GM18867 (cell line): ENCODE measurements at regions not wholly inside any gene's neighbourhood (a gene's known extent, or its start where the extent isn't known, plus 50 kb on each side); places are given as distances from the start of the nearest gene placed in this dataset.
"Not testable (repeated sequence)": the region's sequence is repeated elsewhere in the genome, so short reads cannot be mapped to it uniquely, and the experiment has no call there.

Experiments used
- ATAC-seq: cut with Tn5 transposase; IDR thresholded peaks from one replicate; pipeline ENCODE4 v1.9.1; 2021; ENCODE audit warnings: mild to moderate bottlenecking, moderate library complexity; ENCODE audit not compliant: unreplicated experiment

DNA sequence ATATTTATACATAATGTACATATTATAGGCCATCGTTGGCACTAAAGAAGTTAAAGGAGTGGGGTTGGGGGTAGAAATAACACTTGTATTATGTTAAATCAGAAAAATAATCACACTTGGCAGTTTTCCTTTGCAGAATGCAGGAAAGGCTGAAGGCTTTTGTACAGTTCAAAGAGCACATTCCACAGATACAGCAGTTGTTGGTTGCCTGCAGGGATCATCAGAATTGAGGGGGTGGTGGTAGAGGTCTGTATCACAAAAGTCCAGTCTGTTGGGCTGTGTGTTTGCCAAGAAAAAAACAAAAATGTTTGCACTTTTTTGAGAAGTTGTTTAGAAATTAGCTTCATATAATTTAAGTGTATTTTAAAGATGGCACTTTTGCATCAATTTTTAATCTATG, 231.8 kb upstream of the FOXP2 start:
- no peak for ATAC-seq

DNA sequence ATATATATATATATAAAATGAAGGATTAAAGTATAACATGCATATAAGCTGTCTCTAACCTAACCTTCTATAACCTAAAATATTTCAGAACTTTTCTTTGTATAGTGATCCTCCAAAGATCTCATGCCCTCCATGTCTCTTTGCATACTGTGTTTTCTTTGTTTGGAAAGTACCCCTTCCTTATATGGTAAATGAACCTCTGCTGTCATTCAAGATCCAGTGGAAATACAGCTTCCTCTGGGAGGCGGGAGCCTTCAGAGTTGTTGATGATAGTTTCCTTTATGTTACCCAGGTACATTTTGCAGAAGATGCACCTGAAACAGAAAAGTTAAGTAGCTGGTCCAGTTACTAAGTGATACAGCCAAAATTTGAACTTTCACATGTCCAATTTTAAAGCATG, 233.3 kb upstream of the FOXP2 start:
- no peak for ATAC-seq

DNA sequence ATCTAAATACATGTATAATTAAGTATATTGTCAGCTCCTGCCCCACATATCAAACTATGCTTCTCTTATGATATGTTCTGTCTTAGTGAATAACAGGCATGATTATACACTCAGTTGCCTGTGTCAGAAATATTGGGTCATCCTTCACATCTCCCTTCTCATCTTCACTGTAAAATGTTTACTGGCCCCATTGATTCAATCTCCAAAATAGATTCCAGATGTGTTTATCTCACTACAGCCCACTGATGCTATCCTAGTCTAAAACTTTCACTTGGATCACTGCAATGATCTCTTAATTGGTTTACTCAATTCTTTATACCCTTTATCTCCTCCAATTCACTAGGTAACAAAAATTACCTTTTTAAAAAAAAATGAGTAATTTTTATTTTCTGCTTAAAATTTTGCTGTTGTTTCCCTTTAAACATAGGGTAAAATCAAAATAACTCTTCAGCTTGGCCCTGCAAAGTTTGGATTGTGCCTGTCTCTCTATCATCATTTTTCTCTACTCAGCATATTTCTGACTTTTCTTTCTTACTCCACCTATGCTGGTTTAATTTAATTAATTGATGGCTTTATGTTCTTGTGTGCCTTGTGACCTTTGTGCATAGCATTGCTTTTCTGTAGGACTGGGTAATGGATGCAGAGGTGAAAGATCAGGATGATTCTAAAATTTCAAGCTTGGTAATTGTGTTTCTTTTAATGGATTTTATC, 233.9 kb upstream of the FOXP2 start:
- ATAC-seq: no peak

DNA sequence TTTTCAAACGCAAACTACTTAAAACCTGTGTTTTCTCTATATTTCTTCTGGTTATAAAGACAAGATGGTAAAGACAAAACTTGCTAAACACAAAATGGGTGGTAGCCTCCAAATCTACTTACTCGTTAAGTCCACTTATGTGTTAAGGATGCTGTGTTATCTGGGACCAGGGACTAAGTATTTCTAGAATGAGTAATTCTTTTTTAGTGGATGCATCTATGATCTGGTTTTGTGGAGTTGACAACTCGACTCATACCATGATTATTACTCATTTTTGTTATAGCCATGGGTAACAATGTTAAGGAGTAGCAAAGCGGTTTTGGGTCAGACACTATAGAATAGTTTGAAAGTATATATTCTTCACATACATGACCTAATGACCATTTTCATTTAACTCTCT, 239.5 kb upstream of the FOXP2 start:
- ATAC-seq: no peak

DNA sequence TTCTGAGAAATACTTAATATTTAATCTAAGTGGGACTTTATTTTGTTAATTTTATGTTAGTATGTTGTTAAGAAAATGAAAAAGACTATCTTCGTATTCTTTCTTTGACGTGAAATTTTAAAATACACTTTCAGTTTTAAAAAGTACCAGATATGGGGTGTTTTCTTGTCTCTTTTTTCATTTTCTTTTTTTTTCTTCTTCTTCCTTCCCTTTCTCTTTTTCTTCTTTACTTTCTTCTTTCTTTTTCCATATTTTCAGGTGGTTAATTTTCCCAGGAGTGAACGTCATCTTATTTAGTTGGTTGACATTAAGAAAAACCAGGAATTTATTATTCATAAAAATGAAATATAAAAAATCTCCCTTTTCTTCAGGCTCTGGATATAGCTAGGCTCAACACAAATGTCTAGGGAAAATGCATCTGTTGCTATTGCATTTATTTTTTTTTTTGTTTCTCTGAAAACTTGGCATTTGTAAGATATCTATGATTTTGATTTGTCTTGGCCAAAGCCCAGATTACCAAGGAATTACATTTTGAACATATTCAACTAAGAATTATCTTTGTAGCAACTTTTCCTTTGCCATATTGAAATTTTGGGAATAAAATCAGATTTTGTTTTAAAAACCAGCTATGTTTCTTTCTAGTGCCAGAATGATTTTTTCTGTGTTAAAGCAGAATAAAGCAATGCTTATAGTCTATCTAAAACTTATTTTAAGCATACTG, 241.3 kb upstream of the FOXP2 start:
- no peak for ATAC-seq

DNA sequence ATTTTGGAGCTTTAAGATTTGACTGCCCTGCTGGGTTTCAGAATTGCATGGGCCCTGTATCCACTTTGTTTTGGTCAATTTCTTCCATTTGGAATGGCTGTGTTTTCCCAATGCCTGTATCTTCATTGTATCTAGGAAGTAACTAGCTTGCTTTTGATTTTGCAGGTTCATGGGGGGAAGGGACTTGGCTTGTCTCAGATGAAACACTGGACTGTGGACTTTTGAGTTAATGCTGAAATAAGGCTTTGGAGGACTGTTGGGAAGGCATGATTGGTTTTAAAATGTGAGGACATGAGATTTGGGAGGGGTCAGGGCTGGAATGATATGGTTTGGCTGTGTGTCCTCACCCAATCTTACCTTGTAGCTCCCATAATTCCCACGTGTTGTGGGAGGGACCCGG, 245.2 kb upstream of the FOXP2 start:
- ATAC-seq: not testable (repeated sequence)

DNA sequence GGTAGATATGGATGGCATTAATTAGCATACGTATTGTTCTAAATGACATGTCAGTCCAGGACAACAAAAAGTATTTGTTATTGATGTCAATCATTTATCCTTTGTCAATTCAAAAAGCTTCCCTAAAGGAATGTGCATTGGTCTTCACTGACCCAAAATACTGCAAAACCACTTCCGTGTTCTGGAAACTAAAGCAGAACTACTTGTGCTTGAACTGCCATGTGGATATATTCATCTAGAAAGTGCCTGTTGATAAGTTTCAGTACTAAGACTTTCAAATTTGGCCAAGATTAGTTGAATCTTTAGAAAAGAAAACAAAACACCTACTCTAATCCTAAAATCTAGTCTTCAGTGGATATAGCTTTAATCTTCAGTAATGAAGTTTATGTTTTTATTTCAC, 242.1 kb upstream of the PPP1R3A start:
- peak; percentile 70 for ATAC-seq

DNA sequence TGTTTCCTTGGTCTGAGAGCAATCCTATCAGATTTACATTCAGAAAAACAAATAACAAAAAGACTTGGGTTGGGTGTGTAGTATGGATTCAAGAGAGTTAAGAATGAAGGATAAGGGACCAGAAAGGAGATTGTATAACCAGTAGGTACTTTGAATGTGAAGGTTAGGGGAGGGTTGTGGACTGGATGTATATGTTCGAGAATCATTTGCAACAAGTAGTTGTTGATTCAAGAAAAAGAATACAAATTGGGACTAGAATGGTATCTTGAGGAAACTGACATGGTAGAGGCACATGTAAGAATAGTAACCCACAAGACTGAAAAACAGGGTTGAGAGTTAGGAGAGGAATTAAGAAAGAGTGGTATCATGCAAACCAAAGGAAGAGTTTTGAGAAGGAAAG, 240.0 kb upstream of the PPP1R3A start:
- ATAC-seq: no peak

DNA sequence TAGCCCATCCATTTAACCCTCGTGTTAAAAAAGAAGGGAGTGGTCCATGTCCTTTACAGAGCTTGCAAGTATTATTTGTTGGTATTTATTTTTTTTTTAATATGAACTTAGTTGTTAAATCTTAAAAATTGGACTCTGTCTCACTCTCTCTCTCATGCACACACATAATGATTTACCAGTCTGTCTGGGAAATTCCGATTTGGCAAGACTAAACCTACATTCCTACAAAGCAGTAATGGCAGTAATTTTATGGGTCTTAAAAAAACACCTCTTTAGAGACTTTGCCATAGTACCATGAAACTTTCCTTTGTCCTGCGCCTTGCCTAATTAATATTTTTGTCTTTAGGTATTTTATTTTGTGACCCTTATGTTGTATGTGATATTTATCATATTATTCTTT, 239.5 kb upstream of the PPP1R3A start:
- no peak for ATAC-seq

DNA sequence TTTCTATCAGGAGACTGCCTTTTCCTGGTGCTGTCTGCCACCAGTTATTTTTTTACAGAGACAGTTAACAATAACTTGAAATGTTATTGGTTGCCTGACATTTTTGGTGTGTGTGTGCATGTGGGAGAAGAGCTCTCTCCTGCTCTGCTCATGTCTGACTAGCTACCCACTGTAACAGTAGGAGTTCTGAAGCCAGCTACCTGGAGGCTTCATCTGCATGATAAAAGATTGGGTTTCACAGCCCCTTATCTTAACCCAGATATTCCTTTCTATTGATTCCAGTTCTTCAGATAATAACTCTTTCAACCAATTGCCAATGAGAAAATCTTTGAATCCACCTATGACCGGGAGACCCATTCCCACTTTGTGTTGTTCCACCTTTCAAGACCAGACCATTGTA, 237.4 kb upstream of the PPP1R3A start:
- ATAC-seq: no peak

DNA sequence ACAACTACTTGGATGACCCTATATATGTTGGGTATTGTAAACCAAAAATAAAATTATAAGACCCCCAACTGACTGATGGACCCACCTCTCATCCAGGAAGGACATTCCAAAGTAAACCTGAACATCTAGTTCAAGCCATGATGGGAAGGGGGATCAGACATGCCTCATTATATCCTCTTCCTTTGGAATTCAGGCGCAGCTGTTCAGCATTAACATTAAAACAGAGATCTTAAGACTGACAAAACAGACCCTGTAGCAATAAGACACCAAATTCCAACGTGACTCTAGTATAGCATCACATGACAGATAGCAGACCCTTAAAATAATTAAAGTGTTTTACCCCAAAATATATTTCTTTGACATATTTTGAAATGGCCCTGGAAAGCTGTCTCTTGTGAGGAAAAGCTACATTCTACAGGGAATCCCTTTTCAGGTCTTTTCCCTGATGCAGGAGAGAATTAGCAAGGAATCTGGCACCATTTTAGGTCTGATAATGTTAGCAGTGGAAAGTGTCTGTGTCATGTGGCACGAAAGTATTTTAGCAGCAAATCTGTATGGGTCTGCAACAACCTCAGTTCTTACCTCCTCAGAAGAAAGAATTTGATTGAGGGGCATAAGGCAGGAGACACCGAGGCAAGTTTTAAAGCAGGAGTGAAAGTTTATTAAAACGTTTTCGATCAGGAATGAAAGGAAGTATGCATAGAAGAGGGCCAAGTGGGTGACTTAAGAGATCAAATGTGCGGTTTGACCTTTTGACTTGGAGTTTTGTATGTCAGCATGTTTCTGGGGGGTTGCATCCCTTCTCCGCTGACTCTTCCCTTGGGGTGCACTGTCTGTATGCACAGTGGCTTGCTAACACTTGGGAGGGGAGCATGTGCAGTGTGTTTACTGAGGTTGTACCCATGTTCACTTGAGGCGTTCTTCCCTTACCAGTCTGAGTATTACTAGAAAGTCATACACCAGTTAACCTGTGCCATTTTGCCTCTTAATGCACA, 236.6 kb upstream of the PPP1R3A start:
- ATAC-seq: no peak

DNA sequence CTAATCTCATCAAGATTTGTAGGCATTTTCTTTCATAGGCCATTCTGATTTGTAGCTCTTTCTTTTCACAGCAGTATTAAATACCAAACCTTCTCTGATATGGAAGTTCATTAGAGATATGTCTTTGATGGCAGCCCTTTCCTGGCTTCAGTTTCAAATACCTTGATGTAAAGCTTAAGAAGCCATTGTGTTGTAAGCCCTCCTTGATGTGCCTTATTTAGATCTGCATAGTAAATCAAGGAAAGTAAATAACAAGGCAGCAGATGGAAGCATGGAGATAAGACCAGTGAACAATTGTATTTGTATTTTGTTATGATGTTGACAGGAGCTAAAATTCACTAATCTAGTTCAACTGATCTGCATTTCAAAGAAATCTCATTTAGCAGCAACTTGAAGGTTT, 234.9 kb upstream of the PPP1R3A start:
- ATAC-seq: no peak

DNA sequence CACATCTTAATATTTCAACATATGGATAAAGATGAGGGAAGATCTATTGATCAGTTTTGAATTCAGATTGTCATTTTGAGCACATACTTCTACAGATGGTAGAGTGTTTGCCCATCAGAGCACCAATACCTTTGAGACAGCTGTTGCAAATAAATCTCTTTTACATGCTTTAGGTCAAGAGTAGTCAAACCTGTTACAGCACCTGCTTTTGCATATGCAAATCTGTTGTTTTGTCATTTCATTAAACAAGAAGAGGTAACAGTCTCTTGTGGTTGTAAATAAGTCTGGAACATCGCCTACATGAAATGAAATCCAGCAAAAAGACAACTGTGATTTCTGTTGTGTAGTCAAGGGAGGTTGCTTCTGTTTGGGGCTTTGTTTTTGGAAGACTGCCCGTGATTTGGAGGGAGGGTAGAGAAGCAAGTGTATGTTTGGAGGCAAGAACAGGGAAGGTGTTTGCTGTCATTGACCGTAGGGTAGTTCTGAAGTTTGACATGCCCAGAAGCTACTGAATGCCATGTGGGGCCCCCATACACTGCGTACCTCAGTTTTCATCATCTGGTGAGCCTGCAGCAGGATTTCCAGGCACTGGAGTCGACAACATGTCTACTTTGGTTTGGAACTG, 233.6 kb upstream of the PPP1R3A start:
- ATAC-seq: no peak

DNA sequence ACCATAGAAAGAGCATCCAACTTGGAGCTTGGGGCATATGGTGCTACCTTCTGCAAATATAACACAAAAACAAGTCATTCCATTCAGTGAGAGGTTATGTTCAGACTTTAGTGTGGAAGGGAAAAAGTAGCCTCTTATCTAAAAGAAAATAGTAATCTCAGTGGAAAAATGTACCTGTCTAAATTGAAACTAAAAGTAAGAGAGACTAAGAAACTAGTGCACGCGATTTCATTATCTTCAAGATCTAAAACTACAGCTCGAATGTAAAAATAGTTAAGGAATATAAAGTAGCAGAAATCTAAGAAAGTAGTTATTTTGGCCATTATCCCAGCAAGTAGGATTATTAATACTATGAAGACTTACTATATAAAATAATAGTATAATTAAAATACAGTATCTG, 233.0 kb upstream of the PPP1R3A start:
- ATAC-seq: no peak

DNA sequence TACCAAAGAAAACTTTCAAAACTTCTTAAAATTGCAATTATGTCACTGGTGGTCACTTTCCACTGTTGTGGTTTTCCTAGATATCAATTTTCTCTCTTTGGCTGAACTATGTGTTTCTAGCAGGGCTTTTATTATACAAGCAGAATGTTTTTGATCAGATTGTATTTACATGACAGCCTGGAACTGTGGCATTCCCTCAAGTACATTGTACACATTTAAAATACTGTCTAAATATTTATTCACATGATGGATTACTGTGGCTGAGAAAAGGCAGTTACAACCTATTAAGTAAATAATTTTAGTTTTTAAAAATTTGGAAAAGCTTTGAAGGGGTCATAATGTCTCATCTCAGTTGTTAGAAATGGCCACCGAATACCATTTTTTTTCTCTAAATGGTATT, 231.9 kb upstream of the PPP1R3A start:
- ATAC-seq: no peak

DNA sequence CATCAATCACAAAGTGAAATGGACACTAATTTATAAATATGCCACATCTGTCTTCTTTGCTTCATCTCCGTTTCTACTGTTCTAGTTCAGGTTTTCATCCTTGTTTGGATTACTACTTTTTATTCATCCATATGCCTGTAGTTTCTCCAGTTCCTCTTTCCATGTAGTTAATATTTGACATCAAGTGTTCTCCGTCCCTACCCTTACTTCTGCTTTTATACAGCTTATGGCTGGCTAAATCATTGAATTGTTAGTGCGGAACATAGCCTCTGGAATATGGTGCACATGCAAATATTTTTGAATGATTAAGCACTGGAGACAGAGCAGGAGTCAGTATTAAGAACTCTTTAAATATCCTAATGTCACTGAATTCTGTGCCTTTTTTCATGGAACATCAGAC, 230.0 kb upstream of the PPP1R3A start:
- ATAC-seq: no peak

DNA sequence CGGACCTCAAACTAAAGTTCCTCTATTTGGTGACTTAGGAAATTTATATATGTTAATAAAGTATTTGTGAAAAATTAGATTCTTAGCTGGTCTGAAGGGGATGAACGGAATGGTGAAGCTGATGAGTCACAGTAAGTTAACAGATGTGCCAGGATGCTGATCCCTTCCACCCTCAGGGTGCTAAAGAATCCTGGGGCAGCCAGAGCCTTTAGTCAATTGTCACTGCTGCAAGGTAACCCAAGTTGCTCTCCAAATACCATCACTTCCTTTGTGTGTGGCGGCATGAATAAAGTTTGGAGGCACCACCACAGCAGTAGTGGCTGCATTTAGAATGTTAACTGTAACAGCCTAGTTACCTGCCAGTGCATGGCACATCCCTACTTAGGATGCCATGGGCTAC, 222.6 kb upstream of the PPP1R3A start:
- no peak for ATAC-seq

DNA sequence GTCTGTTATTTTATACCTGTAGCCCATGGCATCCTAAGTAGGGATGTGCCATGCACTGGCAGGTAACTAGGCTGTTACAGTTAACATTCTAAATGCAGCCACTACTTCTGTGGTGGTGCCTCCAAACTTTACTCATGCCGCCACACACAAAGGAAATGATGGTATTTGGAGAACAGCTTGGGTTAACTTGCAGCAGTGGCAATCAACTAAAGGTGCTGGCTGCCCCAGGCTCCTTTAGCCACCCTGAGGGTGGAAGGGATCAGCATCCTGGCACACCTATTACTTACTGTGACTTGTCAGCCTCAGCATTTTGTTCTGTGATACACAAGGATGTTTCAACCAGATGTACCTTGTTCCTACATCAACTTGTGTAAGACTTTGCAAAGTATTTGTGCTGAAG, 221.8 kb upstream of the PPP1R3A start:
- no peak for ATAC-seq

DNA sequence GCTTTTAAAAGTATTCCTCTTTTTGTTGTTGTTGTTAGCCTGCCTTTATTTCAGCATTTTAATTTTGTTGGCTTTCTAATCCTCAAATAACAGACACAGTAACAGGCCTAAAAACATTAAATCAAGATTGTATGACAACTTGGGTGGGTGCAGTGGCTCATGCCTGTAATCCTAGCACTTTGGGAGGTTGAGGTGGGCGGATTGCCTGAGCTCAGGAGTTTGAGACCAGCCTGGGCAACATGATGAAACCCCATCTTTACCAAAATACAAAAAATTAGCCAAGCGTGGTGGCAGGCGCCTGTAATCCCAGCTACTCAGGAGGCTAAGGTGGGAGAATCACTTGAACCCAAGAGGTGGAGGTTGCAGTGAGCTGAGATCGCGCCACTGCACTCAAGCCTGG, 220.9 kb upstream of the PPP1R3A start:
- not testable (repeated sequence) for ATAC-seq

DNA sequence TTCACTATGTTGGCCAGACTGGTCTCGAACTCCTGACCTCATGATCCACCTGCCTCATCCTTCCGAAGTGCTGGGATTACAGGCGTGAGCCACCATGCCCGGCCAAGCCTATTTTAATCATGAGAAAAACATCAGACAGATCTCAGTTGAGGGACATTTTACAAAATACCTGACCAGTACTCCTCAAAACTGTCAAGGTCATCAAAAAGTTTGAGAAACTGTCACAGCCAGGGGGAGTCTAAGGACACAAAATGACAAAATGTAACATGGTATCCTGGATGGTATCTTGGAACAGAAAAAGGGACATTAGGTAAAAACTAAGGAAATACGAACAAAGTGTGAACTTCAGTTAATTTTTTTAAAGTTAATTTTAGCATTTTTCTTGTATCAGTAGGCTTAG, 219.8 kb upstream of the PPP1R3A start:
- no peak for ATAC-seq

DNA sequence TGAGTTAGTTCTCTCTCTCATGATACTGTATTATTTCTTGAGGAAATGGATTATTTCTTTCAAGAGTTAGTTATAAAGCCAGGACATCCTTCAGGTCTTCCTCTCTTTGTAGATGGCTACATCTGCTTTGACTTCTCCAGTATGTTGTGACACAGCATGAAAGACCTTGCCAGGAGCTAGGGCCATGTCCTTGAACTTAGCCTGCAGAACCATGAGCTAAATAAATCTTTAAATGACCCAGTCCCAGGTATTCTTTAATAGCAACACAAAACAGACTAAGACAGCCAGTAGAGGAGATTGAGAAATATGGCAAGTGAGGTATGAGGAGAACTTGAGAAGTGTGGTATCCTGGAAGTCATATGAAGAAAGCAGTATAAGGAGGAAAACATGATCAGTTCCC, 214.9 kb upstream of the PPP1R3A start:
- ATAC-seq: no peak
